NCI-H1417 (cell line): ENCODE measurements at regions not wholly inside any gene's neighbourhood (a gene's known extent, or its start where the extent isn't known, plus 50 kb on each side); places are given as distances from the start of the nearest gene placed in this dataset.
"Not testable (repeated sequence)": the region's sequence is repeated elsewhere in the genome, so short reads cannot be mapped to it uniquely, and the experiment has no call there.

ENCODE experiments used
- DNase-seq, 3 experiments: peaks; one replicate each; lab custom pipeline; 2025; lab: John Stamatoyannopoulos, UW

GRCh38 chr11:21625982-21626381, 566.9 kb upstream of the ANO5 start:
- DNase-seq, result no peak

GRCh38 chr11:21628641-21629040, 564.2 kb upstream of the ANO5 start:
- no peak for DNase-seq

- DNase-seq, result peak in 2 of 3 experiments; percentile 6 to 35
Measured at GRCh38 chr11:21630934-21631478, 561.9 kb upstream of the ANO5 start.

- peak in 1 of 3 experiments; percentile 59 for DNase-seq
Measured at GRCh38 chr11:21631991-21632390, 560.9 kb upstream of the ANO5 start.

GRCh38 chr11:21634491-21634890, 558.4 kb upstream of the ANO5 start:
- no peak for DNase-seq

- peak in 1 of 3 experiments; percentile 22 for DNase-seq
Measured at GRCh38 chr11:21634956-21635355, 557.9 kb upstream of the ANO5 start.

- no peak for DNase-seq
Measured at GRCh38 chr11:21635394-21636145, 557.3 kb upstream of the ANO5 start.

- DNase-seq, result no peak
Measured at GRCh38 chr11:21636561-21636960, 556.3 kb upstream of the ANO5 start.

GRCh38 chr11:21640491-21640890, 552.4 kb upstream of the ANO5 start:
- DNase-seq, result no peak

GRCh38 chr11:21641869-21642268, 551.0 kb upstream of the ANO5 start:
- no peak for DNase-seq

GRCh38 chr11:21646351-21646750, 546.5 kb upstream of the ANO5 start:
- peak in 2 of 3 experiments; percentile 13 to 36 for DNase-seq

- DNase-seq, result no peak
Measured at GRCh38 chr11:21650961-21651360, 541.9 kb upstream of the ANO5 start.

GRCh38 chr11:21653951-21654421, 538.9 kb upstream of the ANO5 start:
- DNase-seq, result peak; percentile 59 to 95 (median 92)

- no peak for DNase-seq
Measured at GRCh38 chr11:21656065-21656464, 536.8 kb upstream of the ANO5 start.

- no peak for DNase-seq
Measured at GRCh38 chr11:21658654-21659193, 534.2 kb upstream of the ANO5 start.

- DNase-seq, result not testable (repeated sequence)
Measured at GRCh38 chr11:21659377-21659776, 533.5 kb upstream of the ANO5 start.

GRCh38 chr11:21659961-21660360, 532.9 kb upstream of the ANO5 start:
- no peak for DNase-seq

- DNase-seq, result no peak
Measured at GRCh38 chr11:21675049-21675616, 517.8 kb upstream of the ANO5 start.

- DNase-seq, result no peak
Measured at GRCh38 chr11:21687643-21688042, 505.2 kb upstream of the ANO5 start.

- no peak for DNase-seq
Measured at GRCh38 chr11:21704539-21704938, 488.3 kb upstream of the ANO5 start.

GRCh38 chr11:21707116-21707739, 485.7 kb upstream of the ANO5 start:
- DNase-seq, result no peak

GRCh38 chr11:21710809-21711208, 482.1 kb upstream of the ANO5 start:
- peak in 1 of 3 experiments; percentile 8 for DNase-seq

- DNase-seq, result no peak
Measured at GRCh38 chr11:21711341-21711740, 481.5 kb upstream of the ANO5 start.
